Activated CD8-positive, alpha-beta memory T cell treated with anti-CD3 and anti-CD28 coated beads, Interleukin-2, amount 50 U/mL, for 4 hours (primary cell): ENCODE measurements at regions not wholly inside any gene's neighbourhood (a gene's known extent, or its start where the extent isn't known, plus 50 kb on each side); places are given as distances from the start of the nearest gene placed in this dataset.
"Not testable (repeated sequence)": the region's sequence is repeated elsewhere in the genome, so short reads cannot be mapped to it uniquely, and the experiment has no call there.

Source experiments
- DNase-seq: peaks from one replicate; pipeline ENCODE4 v3.0.0-alpha.2; 2020

DNA sequence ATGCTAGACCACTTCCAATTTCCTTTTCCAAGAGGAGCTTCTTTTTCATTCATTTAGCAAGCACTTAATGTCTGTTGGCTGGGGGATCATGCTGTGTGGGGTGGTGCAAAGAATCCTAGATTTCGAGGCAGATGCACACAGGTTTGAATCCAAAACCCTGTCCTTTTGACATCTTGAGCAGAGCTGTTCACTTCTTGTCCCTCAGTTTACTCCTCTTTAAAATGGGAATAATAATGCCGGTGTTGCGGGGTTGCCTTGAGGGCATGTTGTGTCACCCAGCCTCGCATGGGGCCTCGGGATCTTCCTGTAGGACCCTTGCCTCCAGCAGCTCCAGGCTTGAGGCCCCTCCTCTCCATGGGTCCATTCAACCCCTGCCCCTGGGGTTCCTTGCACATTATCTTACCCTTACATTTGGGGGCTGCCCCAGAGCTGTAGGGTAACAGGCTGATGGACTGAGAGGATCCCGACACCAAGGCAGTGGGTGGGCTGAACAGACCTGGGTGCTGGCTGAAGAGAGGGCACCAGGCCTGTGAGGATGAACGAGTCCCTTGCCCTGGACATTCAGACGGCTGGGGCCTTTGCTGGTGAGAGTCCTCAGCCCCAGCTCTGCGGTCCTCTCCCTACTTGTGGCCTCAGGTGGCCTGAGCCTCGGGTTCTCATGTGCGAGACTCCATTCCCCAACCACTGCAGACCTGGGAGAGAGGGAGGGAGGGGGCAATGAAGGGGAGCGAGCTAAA, 145.8 kb downstream of the BARX1 start:
- DNase-seq = no peak

DNA sequence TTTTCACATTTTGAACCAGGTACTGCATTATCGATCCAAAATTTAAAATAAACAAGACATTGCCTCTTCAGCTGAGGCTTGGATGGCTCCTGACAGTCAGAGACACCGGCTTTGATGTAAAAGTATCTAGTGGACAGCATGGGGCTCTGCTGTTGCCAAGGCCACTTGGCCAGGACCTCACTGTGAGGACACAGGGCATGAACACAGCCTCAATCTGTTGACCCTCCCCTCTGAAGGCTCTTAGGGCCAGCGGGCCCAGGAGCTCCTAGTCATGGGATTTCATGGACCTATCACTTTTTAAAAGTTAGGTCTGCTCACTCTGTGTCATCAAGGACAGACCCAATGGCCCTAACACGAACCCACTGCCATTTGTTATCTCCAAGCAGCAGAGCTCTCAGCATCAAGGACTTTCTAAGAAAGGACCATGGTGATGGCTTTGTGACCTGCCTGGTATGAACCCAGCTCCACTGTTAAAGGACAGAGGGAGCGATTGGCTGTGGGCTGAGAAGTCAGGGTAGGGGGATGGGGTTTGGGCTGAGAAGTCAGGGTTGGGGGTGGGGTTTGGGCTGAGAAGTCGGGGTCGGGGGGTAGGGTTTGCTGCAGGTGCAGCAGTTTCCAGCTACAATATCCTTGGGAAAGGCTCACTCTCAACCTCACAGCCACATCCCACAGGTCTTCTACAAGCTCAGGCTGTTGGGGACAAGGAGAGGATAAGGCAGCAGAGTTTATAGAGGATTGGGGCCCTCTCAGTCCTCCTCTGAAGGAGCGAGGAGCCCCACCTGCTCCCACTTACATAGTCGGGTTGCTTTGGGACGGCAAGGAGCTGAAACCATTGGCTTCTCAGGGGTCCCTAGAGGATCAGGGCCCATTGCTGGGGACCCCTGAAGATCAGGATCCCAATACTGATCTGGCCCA, 146.8 kb downstream of the BARX1 start:
- DNase-seq = no peak

DNA sequence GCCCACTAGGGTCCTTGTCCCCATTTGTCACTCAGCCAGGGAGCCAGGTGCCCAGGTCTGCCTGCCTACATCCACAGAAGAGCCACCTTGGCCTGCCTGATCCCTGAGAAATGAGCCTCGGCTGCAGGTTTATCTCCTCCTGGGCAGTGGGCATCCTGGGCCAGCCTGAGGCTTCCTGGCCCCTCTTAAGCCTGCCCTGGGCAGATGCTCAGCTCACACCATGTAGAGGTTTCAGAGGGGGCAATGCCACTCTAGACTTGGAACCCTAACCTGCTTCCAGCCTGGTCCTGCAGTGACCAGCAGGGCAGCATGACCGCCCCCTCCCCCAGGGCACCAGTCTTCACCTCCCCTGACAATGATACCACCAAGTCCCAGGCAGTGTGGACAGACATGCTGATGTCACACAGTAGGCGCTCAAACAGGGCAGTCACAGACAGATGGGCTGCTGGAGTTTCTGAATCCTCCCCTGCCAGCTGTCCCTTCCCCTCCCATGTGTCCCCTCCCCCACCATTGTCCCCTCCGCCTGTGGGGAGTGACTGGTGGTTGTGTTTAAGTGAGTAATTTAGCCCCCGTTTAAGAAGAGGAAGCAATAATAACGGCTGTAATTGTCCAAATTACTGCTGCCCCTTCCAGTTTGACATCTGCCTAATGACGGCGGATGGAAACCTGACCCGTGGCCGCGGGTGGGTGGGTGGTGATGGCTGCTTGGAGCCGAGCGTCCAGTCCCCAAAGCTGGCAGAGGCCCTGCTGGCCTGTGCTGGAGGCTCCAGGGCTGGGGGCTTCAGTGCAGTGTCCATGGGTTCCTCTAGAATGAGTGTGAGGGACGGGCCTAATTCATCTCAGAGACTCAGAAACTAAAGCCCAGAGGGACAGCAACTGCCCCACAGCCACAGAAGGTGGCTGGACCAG, 147.7 kb downstream of the BARX1 start:
- no peak for DNase-seq

DNA sequence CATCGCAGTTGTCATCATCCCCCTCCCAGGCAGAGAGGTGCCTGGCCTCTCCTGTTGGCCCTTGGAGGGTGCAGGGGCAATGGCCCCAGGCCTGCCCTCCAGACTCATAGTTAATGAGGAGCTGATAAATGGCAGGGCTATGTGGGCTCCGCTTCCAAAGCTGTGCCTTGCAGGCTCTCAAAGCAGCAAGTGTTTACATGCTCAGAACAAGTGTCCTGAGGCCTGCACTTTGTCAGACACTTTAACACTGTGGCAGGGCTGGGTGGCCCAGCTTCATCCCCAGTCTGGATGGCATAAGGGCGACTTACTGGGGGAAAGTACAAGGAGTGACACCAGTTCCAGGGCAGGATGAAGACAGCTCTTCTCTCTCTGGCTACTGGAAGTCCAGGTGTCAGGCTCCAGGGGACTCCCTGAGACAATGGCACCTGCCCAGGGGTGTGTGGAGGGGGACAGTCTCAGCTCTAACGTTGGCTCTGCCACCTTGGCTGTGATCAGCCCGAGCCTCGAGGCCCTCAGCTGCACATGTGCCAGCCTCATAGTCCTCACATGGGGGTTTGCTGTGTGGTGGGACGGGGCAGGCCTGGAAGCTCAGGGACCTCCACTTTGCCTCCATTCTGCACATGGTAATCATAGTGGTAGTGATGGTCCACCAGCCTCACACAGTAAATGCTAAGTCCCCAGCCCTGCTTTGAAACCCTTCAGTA, 153.4 kb downstream of the BARX1 start:
- DNase-seq = no peak

DNA sequence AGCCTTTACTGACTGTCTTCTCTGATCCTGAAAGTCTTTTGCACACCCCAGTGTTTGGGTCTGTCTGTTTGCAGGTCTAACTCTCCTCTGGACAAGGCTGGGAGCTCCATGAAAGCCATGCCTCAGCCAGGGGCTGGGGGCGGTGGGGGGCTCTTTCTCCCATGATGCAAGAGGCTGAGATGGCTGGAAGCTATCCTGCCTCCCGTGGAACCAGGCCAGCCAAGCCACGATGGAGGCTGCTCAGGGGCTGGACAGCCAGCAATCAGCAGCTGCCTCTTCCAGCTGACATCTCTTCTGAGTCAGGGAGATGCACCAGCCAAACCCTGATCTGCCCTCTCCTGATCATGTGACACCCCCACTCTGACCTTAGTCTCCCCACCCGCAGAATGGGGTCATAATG, 154.0 kb downstream of the BARX1 start:
- DNase-seq = no peak

DNA sequence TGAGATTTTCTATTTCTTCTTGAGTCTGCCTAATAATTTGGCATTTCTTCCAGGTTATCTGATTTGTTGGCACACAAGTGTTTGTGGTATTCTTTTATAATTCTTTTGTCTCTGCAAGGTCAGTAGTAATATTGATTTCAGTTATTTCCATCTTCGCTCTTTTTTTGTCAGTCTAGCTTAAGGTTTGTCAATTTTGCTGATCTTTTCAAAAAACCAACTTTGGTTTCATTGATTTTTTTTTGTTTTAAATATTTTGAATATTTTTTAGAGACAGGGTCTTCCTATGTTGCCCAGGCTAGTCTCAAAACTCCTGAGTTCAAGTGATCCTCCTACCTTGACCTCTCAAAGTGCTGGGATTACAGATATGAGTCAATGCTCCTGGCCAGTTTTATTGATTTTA, 162.8 kb downstream of the BARX1 start:
- DNase-seq = no peak

DNA sequence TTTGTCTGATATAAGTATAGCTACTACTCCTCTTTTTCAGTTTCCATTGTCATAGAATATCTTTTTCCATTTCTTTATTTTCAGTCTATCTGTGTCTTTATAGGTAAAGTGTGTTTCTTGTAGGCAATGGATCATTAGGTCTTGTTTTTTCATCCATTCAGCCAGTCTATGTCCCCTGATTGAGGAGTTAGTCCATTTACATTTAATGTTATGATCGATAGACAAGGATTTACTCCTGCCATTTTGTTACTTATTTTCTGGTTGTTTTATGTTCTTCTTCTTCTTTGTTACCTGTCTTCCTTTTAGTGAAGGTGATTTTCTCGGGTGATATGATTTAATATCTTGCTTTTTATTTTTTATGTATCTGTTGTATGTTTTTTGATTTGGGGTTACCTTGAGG, 169.0 kb downstream of the BARX1 start:
- DNase-seq = no peak

DNA sequence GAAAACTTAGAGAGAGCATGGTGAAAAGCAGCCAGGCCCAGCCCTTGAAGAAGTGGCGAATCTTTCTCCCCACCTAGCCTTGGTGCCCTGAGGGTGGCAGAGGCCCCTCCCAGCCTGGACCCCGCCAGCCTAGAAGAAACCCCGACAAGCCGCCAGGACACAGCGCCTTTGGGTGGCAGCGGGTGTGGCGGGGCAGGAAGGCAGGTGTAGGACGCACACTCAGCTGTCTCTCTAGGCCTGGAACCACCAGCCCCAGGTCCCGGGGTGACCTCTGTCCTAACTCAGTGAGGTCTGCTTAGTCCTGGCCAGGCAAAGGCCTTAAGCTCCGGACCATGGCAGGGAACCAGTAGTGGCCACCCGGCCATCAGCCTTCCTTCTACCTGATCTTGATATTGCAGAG, 178.3 kb downstream of the BARX1 start:
- DNase-seq = no peak

DNA sequence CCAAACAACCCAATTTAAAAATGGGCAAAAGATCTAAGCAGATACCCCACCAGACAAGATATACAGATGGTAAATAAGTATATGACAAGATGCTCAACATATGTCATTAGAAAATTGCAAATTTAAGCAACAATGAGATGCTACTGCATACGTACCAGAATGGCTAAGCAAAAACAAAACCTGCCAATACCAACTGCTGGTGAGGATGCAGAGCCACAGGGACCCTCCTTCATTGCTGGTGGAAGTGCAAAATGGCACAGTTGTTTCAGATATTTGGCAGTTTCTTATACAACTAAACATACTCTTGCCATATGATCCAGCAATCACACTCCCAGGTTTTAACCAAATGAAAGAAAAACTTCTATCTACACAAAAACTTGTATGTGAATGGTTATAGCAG, 178.9 kb downstream of the BARX1 start:
- DNase-seq = no peak

DNA sequence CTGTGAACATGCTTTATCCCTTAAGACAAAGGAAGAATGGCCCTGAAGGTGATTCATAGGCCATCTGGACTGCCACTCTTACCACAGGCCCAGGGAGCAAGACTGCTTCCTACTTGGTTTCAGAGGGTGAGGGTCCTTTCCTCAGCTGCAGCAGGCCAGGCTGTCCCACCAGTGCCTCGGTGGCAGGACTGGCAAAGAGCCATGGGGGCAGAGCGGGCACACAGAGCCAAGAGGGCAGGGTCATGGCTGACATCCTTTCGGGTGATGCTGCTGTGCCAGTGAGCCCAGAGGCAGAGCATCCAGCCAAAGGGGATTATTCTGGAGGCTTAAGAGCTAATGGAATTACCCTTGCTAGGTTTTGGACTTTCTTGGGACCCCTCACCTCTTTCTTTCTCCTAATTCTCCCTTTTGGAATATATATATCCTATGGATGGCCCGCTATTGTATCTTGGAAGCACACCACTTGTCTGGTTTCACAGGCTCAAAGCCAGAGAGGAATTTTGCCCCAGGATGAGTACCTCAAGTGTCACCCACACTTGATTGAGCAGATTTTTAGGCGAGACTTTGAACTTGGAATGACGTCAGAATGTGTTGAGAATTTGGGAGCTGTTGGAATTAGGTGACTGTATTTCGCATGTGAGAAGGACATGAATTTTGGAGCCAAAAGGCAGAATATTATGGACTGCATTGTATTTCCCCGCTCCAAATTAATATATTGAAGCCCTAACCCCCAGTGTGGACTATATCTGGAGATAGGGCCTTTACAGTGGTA, 180.6 kb downstream of the BARX1 start:
- DNase-seq = no peak

DNA sequence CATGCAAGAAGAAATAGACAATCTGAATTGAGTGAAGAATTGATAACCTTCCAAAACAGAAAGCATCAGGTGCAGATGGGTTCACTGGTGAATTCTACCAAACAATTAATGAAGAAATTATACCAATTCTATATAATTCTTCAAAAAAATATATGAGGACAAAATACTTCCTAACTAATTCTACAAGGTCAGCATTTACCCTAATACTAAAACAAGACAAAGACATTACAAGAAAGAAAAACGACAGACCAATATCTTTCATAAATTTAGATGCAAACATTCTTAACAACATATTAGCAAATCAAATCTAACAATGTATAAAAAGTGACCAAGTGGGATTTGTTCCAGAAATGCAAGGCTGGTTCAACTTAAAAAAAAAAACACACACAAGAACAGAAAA, 183.9 kb downstream of the BARX1 start:
- DNase-seq = no peak

DNA sequence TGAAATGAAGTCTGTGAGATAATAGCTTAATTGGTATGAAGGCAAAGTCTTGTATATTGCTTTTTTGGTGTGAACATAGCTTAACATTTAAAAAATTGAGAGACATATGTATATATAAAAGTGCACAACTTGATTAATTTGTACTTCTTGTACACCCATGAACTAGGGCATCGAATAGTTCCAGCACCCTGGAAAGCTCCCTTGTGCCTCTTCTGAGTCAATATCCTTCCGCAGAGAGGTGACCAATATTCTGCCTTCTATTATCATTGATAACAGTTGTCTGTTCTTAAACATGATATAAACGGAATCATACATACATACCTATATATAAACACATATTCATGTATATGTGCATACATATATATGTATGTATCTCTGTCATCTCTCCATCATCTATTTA, 185.4 kb downstream of the PHF2 start:
- no peak for DNase-seq

DNA sequence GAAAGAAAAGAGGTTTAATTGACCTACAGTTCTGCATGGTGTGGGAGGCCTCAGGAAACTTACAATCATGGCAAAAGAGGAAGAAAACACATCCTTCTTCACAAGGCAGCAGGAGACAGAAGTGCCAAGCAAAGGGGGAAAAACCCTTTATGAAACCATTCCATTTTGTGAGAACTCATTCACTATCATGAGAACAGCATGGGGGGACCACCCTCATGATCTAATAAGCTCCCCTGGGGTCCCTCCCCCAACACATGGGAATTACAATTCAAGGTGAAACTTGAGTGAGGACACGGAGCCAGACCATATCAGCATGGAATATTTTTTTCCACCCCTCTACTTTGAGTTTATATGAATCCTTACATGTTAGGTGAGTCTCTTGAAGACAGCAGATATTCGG, 173.7 kb downstream of the PHF2 start:
- no peak for DNase-seq

DNA sequence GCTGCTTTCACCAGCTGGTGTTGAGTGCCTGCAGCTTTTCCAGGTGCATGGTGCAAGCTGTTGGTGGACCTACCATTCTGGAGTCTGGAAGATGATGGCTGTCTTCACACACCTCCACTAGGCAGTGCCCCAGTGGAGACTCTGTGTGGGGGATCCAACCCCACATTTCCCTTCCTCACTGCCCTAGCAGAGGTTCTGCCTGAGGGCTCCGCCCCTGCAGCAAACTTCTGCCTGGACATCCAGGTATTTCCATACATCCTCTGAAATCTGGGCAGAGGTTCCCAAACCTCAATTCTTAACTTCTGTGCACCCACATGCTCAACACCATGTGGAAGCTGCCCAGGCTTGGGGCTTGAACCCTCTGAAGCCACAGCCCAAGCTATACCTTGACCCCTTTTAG, 172.4 kb downstream of the PHF2 start:
- DNase-seq = not testable (repeated sequence)

DNA sequence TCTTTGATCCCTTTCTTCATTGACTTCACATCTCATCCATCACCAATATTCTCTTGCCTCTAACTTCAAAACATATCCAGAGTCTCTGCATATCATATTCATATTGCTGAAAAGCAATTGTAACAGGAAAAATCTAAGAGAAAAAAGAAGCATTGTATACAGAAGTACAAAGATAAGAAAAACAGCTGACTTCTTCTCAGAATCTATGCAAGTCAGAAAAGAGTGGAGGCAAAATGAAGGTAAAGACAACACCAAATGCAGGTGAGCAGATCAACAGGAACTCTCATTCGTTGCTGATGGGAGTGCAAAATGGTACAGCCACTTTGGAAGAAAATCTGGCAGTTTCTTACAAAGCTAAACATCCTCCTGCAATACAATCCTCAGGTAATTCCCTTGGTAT, 155.6 kb downstream of the PHF2 start:
- DNase-seq = no peak

DNA sequence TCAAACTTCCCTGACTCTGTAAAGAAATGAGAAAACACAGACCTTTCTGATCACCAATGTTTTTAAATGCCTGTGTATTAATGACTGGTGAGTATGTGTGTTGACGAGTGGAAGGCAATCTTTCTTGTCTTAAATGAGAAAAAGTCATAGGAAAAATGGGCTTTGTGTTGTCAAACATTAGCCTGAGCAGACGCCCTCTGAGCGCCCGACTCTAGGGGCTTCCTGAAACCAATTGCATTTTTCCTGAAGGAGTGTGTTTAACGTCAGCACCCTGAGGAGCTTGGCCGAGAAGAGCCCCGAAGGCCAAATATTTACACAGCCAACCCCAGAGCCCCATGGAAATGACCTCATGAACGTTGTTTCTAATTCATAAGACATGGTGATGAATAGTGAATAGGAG, 154.3 kb downstream of the PHF2 start:
- no peak for DNase-seq

DNA sequence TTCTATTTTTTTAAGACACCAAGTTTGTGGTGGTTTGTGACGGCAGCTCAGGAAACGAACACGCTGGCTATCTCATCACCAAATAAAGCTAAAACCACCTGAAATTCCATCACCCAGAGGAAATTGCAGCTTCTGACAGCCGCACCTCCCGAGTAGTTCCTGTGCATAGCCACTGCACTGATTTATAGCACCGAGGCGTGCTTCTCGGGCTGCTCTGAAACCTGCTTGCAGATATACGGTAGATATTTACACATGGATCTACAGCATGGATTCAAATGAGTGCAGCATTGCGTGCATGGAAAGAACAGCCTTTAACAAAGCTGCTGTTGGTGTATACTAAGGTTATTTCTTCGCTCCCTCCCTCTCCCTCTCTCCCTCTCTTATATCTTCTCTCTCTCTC, 153.8 kb downstream of the PHF2 start:
- no peak for DNase-seq
